HG03066 (cell line): ENCODE measurements at regions not wholly inside any gene's neighbourhood (a gene's known extent, or its start where the extent isn't known, plus 50 kb on each side); places are given as distances from the start of the nearest gene placed in this dataset.
A peak's percentile ranks its signal among the peaks of the same experiment; 100 is the strongest.

Experiments used
- ATAC-seq: cut with Tn5 transposase; IDR thresholded peaks from one replicate; pipeline ENCODE4 v1.9.1; 2021; ENCODE audit warnings: low read depth; ENCODE audit not compliant: unreplicated experiment

GRCh38 chr16:72291531-72291981 lies 119.6 kb upstream of the PMFBP1 start:
- no peak for ATAC-seq

- ATAC-seq, result no peak
These were observed 119.2 kb upstream of the PMFBP1 start for GRCh38 chr16:72291121-72291520.

DNA sequence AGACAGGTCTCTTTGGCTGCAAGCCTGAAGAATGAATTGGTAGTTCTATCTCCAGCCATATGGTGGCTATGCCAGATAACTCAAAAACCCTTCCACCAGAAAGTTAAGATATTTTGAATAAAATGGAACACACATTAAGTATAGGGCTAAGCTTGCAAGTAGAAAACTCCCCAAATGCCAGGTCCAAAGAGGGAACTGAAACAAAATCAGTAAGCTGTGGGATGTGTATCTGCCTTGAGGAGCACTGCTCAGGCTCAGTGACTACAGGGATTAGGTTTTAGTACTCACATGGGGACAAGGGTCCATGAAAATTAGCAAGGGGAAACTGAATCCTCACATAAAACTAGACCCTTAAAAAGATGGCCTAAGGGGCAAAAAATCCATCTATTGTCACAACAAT lies 115.7 kb upstream of the PMFBP1 start:
- no peak for ATAC-seq

DNA sequence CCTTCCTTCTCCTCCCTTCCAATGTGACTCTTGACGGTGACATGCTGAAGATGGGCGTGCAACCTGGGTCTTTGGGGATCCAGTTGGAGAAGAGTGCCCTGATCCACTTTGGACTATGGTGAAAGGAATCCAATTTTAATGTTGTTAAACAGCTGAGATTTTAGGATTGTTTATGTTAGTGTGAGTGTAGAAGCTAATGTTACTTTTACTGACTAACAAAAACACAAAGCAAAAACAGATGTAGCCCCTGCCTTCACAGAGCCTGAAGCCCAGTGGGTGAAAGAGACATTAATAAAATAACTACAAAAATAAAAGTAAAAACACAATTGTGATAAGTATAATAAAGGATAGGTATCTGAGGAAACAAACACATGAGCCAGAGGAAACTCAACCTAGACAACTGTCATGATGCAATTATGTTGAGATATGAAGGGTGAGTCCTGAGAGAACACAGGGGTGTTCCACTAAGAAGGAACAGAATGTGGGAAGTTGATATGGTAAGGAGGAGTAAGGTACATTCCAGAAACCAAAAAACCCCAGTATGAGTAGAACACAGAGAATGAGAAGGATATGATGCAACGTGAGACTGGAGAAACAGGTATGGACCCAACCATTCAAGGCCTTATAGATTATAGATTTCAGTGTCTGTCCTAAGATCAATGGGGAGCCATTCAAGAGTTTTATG lies 115.1 kb upstream of the PMFBP1 start:
- ATAC-seq, result no peak

DNA sequence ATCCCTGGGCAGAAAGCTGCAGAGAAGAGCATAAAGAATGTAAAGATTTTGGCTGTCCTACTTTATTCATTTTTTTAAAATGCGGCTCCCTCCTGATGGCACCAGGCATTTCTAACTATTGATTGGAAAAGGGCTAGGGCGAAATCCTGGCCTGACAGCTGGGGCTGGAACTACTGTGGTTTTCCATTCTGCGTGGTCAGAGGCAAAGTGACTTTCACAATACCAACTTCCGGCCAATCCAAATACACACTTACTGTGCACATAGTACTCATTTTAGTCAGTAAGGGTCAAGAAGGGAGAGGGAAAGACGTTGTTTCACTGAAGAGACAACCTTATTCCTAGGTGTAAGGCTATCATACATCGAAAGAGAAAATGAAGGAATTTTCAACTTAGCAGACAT lies 113.8 kb upstream of the PMFBP1 start:
- ATAC-seq, result no peak

- no peak for ATAC-seq
These were observed 113.4 kb upstream of the PMFBP1 start for GRCh38 chr16:72285324-72285723.

DNA sequence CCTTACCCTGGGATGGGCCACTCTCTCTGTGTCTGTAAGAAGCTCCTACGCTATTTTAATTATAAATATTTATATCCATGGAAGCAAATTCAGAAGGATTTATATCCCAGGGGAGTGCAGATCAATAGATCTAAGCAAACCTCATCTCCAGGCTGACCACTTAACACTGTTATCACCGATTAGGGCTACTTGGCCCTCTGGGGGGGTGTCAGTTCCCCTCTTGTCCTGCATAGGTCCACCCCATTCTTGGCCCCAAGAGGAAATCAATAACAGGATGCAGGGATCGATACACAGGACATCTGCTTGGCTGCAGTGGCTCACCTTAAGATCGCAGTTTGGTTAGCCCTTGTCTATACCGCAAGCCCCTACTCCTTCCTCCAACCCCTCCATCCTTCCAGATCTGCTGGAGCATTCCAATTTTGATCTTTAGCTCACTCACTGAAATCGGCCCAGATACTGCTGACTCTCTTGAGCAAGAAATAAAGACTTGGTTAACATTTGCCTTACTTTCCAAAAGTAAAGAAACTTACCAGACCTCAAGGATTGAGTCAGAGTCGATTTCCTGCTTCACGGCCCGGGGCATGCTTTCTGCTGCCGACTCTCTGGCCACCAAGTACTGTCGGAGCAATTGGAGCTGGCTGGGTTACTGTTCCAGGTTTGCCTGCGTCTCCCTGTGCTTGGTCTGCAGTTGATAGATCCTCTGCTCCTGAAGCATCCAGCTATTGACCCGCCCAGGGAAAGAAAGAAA lies 112.3 kb upstream of the PMFBP1 start:
- ATAC-seq, result no peak

- no peak for ATAC-seq
These were observed 110.4 kb upstream of the PMFBP1 start for GRCh38 chr16:72282362-72282761.

- ATAC-seq, result no peak
These were observed 106.3 kb upstream of the PMFBP1 start for GRCh38 chr16:72278301-72278700.

DNA sequence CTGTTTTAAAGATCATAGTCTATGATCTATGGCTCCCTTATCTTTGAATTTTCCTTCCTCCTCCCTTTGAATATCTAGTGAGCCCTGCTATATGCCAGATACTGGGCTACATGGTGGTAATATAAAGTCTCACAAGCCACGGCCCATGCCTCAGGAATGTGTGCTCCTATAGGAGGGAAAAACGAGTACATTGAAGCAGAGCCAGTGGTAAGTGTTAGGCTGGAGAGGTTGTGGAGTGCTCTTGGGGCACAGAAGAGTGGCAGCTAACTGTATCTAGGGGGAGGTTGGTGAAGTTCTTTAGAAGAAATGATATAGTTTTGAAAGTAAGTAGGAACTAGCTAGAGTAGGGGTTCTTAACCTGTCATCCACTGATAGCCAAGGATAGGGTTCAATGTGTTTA lies 105.8 kb upstream of the PMFBP1 start:
- ATAC-seq, result no peak

- ATAC-seq, result no peak
These were observed 99.8 kb upstream of the PMFBP1 start for GRCh38 chr16:72271699-72272240.

DNA sequence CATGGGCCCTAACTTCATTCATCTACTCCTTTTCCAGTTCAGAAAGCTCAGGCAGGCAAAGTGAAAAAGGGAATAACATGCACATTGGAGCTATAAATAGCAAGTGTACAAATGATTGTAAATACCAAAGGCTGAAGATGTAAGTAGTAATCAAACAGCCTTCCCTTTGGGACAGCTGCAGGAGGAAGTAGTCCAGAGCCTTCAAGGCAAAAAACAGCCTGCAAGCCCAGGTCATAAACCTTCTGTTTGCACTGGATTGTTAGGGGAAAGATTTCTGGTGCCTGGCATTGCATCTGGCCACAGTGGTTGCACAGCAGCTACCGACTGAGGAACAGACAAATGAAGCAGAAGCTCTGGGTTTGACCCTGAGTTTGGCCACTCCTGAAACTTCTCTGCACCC lies 98.6 kb upstream of the PMFBP1 start:
- ATAC-seq, result no peak

DNA sequence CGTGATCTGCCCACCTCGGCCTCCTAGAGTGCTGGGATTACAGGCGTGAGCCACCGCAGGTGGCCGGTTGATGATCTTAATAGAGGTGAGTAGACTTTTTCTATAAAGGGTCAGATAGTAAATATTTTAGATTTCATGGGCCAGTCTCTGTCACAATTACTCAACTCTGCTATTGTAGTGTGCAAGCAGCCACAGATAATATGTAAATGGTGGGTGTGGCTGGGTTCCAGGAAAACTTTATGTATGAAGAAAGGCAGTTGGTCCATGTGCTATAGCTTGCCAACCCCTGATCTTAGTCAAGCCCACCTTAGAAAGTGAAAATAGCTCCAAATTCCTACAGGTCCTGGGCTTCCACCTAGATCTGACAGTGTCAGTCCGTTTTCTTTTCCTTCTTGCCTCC lies 94.9 kb upstream of the PMFBP1 start:
- ATAC-seq, result no peak

- no peak for ATAC-seq
These were observed 92.8 kb upstream of the PMFBP1 start for GRCh38 chr16:72264771-72265170.

DNA sequence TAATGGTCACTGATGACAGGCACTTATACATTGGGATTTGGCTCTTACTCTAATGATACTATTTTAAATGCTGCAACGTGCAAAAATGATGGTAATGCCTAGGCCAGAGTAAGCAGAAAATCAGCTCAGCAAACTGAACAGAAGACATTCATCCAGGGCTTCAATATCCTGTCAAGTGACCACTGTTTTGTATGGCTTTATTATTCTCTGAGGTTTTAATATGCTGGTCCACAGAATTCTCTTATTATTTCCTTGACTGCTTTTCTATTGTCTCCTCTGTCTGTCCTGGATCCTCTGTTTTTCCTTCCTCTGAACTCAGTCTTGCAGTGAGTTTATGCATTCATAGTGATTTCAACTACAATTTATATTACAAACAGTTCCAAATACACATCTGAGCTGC lies 90.8 kb upstream of the PMFBP1 start:
- no peak for ATAC-seq

- ATAC-seq, result no peak
These were observed 89.2 kb upstream of the PMFBP1 start for GRCh38 chr16:72261127-72261526.

DNA sequence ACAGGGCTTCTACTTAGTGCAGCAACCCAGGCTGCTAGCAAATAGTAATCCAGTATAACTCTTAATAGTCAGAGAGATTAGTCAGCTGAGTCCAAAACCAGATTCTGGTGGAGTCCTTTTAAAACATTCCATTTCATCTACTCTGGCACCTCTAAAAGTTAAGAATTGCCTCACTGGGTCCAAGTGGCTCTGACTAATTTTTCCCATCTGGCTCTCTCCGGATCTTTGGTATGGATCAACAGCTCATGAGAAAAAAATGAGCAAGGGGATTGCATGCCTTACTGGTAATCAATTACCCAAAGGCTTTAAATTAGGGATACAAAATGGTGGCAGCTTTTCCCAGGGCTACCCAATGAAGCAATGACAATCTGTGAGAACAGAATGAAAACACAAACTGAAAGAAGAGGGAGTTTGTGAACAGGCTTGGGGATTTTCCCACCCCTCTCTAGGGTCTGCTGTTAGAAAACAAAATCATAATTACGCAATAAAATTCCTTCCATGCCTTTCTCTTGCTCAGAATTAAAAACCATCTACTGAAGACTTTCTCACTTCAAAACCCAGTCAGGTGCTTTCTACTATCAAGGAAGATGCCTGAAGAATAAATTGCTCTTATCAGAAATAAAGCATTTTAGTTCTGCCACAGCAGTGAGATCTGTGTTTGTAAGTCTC lies 84.6 kb upstream of the PMFBP1 start:
- no peak for ATAC-seq

DNA sequence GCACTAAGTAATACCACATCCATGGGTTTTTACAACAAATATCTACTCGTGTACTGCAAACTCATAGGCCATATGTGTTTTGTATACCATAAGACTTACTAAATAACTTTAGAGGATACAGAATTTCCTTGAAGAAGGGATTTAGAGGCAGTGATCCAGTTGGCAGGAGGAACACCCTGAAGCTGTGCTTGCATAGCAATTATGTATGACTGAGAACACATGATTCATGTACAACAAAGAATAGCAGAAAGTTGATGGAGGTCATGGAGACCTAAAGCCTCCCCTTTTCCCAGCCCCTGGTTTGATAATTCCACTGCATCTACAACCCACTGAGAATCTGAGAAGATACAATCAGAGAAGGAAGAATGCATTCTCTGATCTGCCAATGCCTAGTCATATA lies 83.8 kb upstream of the PMFBP1 start:
- no peak for ATAC-seq

DNA sequence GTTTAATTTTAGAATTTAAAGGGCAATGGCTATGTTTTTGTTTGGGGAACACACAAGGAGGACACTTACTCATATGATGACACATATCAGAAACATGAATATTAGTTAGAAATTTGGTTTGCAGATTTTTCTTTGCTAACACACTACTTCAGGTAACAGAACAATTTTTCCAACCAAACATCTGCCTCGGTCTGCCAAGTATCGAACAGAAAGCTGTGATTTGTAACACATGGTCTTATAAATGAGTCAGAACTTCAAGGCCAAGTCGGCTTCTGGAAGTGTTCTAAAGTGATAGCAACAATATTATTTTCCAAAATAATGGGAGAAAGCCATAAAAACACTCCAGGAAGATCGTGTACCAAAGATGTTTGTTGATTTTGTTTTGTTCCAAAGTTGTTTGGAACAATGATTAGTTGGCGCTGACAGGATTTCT lies 75.9 kb upstream of the PMFBP1 start:
- ATAC-seq, result no peak

DNA sequence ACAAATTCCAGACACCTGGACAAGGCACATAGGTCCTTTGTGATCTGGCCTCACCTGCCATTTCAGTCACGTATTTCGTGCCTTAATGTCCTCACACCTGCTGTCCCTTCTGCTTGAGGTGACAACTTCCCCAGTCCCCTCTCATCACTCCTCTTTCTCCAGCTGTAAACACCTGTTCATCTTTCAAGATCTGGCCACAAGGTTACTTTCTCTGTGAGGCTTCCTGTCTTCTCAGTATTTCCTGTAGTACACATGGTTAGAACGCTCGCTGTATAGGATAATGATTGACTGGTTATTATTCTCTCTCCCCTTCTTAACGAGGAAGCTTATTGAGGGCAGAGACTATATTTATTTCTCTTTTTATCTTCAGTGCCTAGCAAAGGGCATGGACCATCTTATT lies 74.5 kb upstream of the PMFBP1 start:
- ATAC-seq, result peak; percentile 94

DNA sequence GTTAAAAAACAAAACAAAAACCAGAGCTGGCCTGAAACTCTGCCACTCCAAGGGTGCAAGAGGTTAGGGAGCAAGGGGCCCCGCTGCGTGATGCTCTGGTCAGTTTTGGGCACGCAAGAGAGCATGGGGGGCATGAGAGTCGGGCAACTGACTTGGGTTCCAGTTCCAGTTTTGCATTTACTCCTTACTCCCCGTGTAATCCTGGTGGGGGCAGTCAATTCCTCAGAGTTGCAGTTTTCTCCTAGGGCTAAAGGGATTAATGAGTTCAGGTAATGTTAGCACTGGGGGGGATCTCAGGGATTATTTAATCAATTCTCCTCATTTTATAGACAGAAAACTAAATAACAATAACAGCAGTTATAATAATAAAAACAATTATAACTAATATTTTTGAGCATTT lies 72.9 kb upstream of the PMFBP1 start:
- no peak for ATAC-seq
